ENCODE measurements at regions not wholly inside any gene's neighbourhood (a gene's known extent, or its start where the extent isn't known, plus 50 kb on each side); places are given as distances from the start of the nearest gene placed in this dataset.

DNA sequence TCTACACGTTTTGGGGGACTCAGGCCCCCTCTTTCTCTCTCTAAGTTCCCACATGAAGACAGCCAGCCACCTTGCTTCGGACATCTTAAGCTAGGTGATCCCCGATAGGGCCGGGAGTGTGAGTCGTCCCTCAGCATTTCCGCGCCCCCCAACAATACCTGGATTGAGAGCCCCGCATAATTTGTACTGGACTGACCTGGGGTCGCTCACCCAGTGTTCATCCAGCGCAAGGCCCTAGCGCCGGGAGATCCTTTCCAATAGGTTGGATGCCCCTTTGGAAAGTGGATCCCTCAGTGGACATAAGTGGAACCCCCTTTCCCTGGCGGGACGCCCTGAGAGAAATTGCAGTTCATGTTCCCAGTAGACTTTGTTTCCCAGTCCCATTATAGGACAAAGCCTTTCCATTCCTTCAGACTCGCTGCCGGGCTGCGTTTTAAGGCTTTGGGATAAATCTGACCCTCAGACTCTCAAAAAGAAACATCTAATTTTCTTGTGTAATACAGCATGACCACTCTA lies 77.8 kb upstream of the KCNH7 start:
- H3K4me1 ChIP-seq (ENCODE audit: insufficient read depth, insufficient read length): no peaks in the 10 kb centered on the region
- H3K4me3 ChIP-seq (ENCODE audit: insufficient read length, low read depth): no peak overlapping the region
- no peak for DNase-seq (ENCODE audit: low read depth, low spot score)
- TF ChIP-seq ZNF274 (IDR thresholded peaks at IDR 0.05; ENCODE audit: low read depth, low read length) (no peak), YY1 (IDR thresholded peaks at IDR 0.05; ENCODE audit: insufficient read depth, insufficient read length) (no peak), SUZ12 (IDR thresholded peaks at IDR 0.05; ENCODE audit: extremely low read depth, insufficient read depth, insufficient read length) (no peak)
- H3K27me3 ChIP-seq (ENCODE audit: insufficient read depth, insufficient read length): no peaks in the 10 kb centered on the region
- H3K36me3 ChIP-seq (ENCODE audit: insufficient read depth, insufficient read length, low read length): no peaks in the 10 kb centered on the region
- no peak overlapping the region for H3K9ac ChIP-seq (ENCODE audit: insufficient read length, low read depth)
- no peaks in the 10 kb centered on the region for H3K9me3 ChIP-seq (ENCODE audit: insufficient read depth, low read length)

DNA sequence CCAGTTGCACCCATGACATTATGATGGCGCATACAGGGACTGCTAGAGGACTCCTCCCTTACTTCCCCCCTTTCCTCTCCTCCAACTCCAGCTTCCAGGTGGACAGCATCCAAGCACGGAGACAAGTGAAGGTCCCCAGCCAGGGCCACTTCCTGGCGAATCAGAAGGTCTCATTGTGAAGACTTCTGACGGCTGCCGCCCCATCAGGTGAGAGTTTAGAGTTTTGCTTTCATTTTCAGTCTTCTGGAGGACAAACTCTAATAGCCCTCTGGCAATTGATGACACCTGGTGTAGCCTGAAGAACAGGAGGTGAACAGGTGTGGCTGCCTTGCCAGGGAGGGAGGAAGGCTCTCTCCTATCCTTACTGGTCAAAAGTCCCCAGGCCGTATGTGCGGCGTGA lies 77.3 kb upstream of the KCNH7 start:
- H3K27me3 ChIP-seq (ENCODE audit: insufficient read depth, insufficient read length): no peaks in the 10 kb centered on the region
- no peak overlapping the region for H3K4me3 ChIP-seq (ENCODE audit: insufficient read length, low read depth)
- TF ChIP-seq ZNF274 (IDR thresholded peaks at IDR 0.05; ENCODE audit: low read depth, low read length): no peak
- TF ChIP-seq SUZ12 (IDR thresholded peaks at IDR 0.05; ENCODE audit: extremely low read depth, insufficient read depth, insufficient read length): no peak
- no peak for TF ChIP-seq YY1 (IDR thresholded peaks at IDR 0.05; ENCODE audit: insufficient read depth, insufficient read length)
- no peaks in the 10 kb centered on the region for H3K9me3 ChIP-seq (ENCODE audit: insufficient read depth, low read length)
- no peaks in the 10 kb centered on the region for H3K4me1 ChIP-seq (ENCODE audit: insufficient read depth, insufficient read length)
- no peaks in the 10 kb centered on the region for H3K36me3 ChIP-seq (ENCODE audit: insufficient read depth, insufficient read length, low read length)
- DNase-seq (ENCODE audit: low read depth, low spot score): no peak
- no peak overlapping the region for H3K9ac ChIP-seq (ENCODE audit: insufficient read length, low read depth)

DNA sequence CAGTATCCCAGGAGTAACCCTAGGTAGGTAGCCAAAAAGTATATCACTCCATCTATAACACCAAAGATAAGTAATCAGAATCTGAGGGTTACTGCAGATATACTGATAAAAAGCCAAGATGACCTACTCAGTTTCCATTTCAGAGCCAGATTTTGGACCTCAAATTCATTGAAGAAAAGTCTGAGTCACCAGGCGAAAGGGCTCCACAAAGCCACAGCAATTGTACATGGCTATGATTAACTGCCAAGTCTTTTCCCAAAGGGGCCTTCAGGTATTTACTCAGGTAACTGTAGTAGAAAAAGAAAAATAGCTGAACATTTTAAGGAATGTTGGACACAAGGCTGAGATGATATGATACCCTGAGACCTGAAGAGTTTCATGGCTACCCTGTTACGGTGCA lies 75.6 kb upstream of the KCNH7 start:
- no peak for DNase-seq (ENCODE audit: low read depth, low spot score)
- H3K4me3 ChIP-seq (ENCODE audit: insufficient read length, low read depth): no peak overlapping the region
- H3K9ac ChIP-seq (ENCODE audit: insufficient read length, low read depth): no peak overlapping the region
- no peaks in the 10 kb centered on the region for H3K9me3 ChIP-seq (ENCODE audit: insufficient read depth, low read length)
- no peaks in the 10 kb centered on the region for H3K4me1 ChIP-seq (ENCODE audit: insufficient read depth, insufficient read length)
- TF ChIP-seq SUZ12 (IDR thresholded peaks at IDR 0.05; ENCODE audit: extremely low read depth, insufficient read depth, insufficient read length) (no peak), YY1 (IDR thresholded peaks at IDR 0.05; ENCODE audit: insufficient read depth, insufficient read length) (no peak)
- no peaks in the 10 kb centered on the region for H3K36me3 ChIP-seq (ENCODE audit: insufficient read depth, insufficient read length, low read length)
- H3K27me3 ChIP-seq (ENCODE audit: insufficient read depth, insufficient read length): no peaks in the 10 kb centered on the region

GRCh38 chr2:162912787-162913186 lies 74.2 kb upstream of the KCNH7 start:
- no peak overlapping the region for H3K9ac ChIP-seq (ENCODE audit: insufficient read length, low read depth)
- no peaks in the 10 kb centered on the region for H3K36me3 ChIP-seq (ENCODE audit: insufficient read depth, insufficient read length, low read length)
- DNase-seq (ENCODE audit: low read depth, low spot score): no peak
- H3K4me3 ChIP-seq (ENCODE audit: insufficient read length, low read depth): no peak overlapping the region
- H3K27me3 ChIP-seq (ENCODE audit: insufficient read depth, insufficient read length): no peaks in the 10 kb centered on the region
- no peaks in the 10 kb centered on the region for H3K4me1 ChIP-seq (ENCODE audit: insufficient read depth, insufficient read length)
- no peaks in the 10 kb centered on the region for H3K9me3 ChIP-seq (ENCODE audit: insufficient read depth, low read length)
- TF ChIP-seq SUZ12 (IDR thresholded peaks at IDR 0.05; ENCODE audit: extremely low read depth, insufficient read depth, insufficient read length): no peak
- TF ChIP-seq ZNF274 (IDR thresholded peaks at IDR 0.05; ENCODE audit: low read depth, low read length): no peak
- no peak for TF ChIP-seq YY1 (IDR thresholded peaks at IDR 0.05; ENCODE audit: insufficient read depth, insufficient read length)

DNA sequence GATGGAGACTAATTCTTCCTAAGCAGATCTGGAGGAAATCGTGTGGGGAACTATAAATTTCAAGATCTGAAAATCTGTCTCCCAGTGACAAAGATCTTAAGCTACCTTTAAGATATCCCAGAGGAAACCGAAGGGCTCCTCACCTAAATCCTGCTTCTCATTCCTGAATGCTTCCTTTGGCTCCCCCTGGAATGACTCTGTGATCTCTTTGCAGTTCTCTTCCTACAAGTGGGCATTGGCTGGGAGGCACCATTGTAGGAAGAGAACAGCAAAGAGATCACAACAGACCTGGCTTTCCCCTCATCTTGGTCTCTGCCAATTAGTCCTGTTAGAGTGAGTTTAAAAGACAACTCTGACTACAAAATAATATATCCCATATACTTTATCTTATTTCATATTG lies 70.0 kb upstream of the KCNH7 start:
- Histone ChIP-seq H3K9me3 (ENCODE audit: insufficient read depth, low read length) (no peaks in the 10 kb centered on the region), H3K4me1 (ENCODE audit: insufficient read depth, insufficient read length) (no peaks in the 10 kb centered on the region), H3K27me3 (ENCODE audit: insufficient read depth, insufficient read length) (no peaks in the 10 kb centered on the region), H3K36me3 (ENCODE audit: insufficient read depth, insufficient read length, low read length) (no peaks in the 10 kb centered on the region), H3K9ac (ENCODE audit: insufficient read length, low read depth) (no peak overlapping the region), H3K4me3 (ENCODE audit: insufficient read length, low read depth) (no peak overlapping the region)
- TF ChIP-seq SUZ12 (IDR thresholded peaks at IDR 0.05; ENCODE audit: extremely low read depth, insufficient read depth, insufficient read length) (no peak), ZNF274 (IDR thresholded peaks at IDR 0.05; ENCODE audit: low read depth, low read length) (no peak), YY1 (IDR thresholded peaks at IDR 0.05; ENCODE audit: insufficient read depth, insufficient read length) (no peak)
- DNase-seq (ENCODE audit: low read depth, low spot score): no peak

DNA sequence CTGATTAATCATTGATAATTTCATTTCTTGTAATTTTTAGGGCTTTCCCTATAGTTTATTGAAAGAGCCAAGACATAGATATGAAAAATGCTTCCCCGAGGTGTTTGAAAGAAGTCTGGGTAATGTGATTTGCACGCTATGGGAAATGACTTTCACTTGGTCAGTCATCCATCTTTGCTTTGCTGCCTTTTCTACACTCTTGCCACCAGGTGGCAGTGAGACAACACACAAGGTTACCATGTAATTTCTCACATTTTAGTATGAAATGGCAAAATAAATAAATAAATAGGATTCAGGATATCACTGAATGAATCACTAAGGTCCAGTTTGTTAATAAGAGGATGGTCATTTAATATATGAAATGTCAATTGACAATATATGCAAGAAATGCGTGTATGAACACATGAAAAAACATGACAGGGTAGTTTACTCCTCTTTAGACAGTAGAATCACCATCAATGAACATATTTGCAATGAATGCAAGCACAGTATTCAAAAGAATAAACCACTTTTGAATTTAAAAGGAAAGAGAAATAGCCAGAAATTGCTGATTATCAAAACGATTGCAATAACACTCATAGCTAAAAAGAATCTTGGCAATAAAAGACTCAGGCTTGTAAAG lies 52.2 kb upstream of the KCNH7 start:
- Histone ChIP-seq H3K9ac (ENCODE audit: insufficient read length, low read depth) (no peak overlapping the region), H3K36me3 (ENCODE audit: insufficient read depth, insufficient read length, low read length) (no peaks in the 10 kb centered on the region), H3K9me3 (ENCODE audit: insufficient read depth, low read length) (no peaks in the 10 kb centered on the region), H3K4me3 (ENCODE audit: insufficient read length, low read depth) (no peak overlapping the region), H3K4me1 (ENCODE audit: insufficient read depth, insufficient read length) (no peaks in the 10 kb centered on the region), H3K27me3 (ENCODE audit: insufficient read depth, insufficient read length) (no peaks in the 10 kb centered on the region)
- peak; percentile 28 for DNase-seq (ENCODE audit: low read depth, low spot score)
- TF ChIP-seq ZNF274 (IDR thresholded peaks at IDR 0.05; ENCODE audit: low read depth, low read length) (no peak), YY1 (IDR thresholded peaks at IDR 0.05; ENCODE audit: insufficient read depth, insufficient read length) (no peak), SUZ12 (IDR thresholded peaks at IDR 0.05; ENCODE audit: extremely low read depth, insufficient read depth, insufficient read length) (no peak)

GRCh38 chr2:162888652-162889051 lies 50.1 kb upstream of the KCNH7 start:
- no peak for TF ChIP-seq SUZ12 (IDR thresholded peaks at IDR 0.05; ENCODE audit: extremely low read depth, insufficient read depth, insufficient read length)
- TF ChIP-seq YY1 (IDR thresholded peaks at IDR 0.05; ENCODE audit: insufficient read depth, insufficient read length): no peak
- no peak for TF ChIP-seq ZNF274 (IDR thresholded peaks at IDR 0.05; ENCODE audit: low read depth, low read length)
- Histone ChIP-seq H3K4me3 (ENCODE audit: insufficient read length, low read depth) (no peak overlapping the region), H3K27me3 (ENCODE audit: insufficient read depth, insufficient read length) (no peaks in the 10 kb centered on the region), H3K4me1 (ENCODE audit: insufficient read depth, insufficient read length) (no peaks in the 10 kb centered on the region), H3K36me3 (ENCODE audit: insufficient read depth, insufficient read length, low read length) (no peaks in the 10 kb centered on the region), H3K9ac (ENCODE audit: insufficient read length, low read depth) (no peak overlapping the region), H3K9me3 (ENCODE audit: insufficient read depth, low read length) (no peaks in the 10 kb centered on the region)
- no peak for DNase-seq (ENCODE audit: low read depth, low spot score)
